Activated CD8-positive, alpha-beta T cell treated with anti-CD3 and anti-CD28 coated beads for 36 hours (primary cell): ENCODE measurements at regions not wholly inside any gene's neighbourhood (a gene's known extent, or its start where the extent isn't known, plus 50 kb on each side); places are given as distances from the start of the nearest gene placed in this dataset.

ENCODE experiments used
- ATAC-seq: fragments of 200-7000 bp; cut with Tn5 transposase; one replicate; pipeline ENCODE4 v1.10.0; 2021; ENCODE audit warnings: mild to moderate bottlenecking, moderate library complexity
- CTCF ChIA-PET: fragments of 350-600 bp; sonication (Branson Sonifier 250); formaldehyde crosslinking; loops from one replicate; lab custom pipeline; 2021; ENCODE audit warnings: antibody characterized with exemption; lab: Charles Lee
- POLR2A ChIA-PET: fragments of 350-600 bp; sonication (Branson Sonifier 250); formaldehyde crosslinking; loops from one replicate; lab custom pipeline; 2021; ENCODE audit warnings: antibody characterized with exemption; lab: Charles Lee
- DNase-seq: peaks from one replicate; pipeline ENCODE4 v3.0.0-alpha.2; 2020
- H3K27ac Mint-ChIP-seq: one replicate; pipeline ENCODE4 v1.8.0; 2021; ENCODE audit warnings: mild to moderate bottlenecking, mixed read lengths
- H3K27me3 Mint-ChIP-seq: one replicate; pipeline ENCODE4 v1.8.0; 2021; ENCODE audit warnings: mixed read lengths
- H3K36me3 Mint-ChIP-seq: one replicate; pipeline ENCODE4 v1.8.0; 2021; ENCODE audit warnings: low read depth, mixed read lengths
- H3K4me1 Mint-ChIP-seq: one replicate; pipeline ENCODE4 v1.8.0; 2021; ENCODE audit warnings: low read depth, mixed read lengths
- H3K4me3 Mint-ChIP-seq: one replicate; pipeline ENCODE4 v1.8.0; 2021; ENCODE audit warnings: mild to moderate bottlenecking, moderate library complexity, mixed read lengths
- H3K9me3 Mint-ChIP-seq: one replicate; pipeline ENCODE4 v1.8.0; 2021; ENCODE audit warnings: mixed read lengths
- intact Hi-C: fragments of 100-400 bp; cut with micrococcal nuclease; formaldehyde crosslinking; loops from one replicate; pipeline ENCODE4 v1.10.0; 2022
- TF ChIP-seq, protein P1 (sequence below): fragments of 200-600 bp; IDR thresholded peaks from one replicate; pipeline ENCODE4 v1.8.0; 2022; ENCODE audit warnings: antibody characterized with exemption, mild to moderate bottlenecking

DNA sequence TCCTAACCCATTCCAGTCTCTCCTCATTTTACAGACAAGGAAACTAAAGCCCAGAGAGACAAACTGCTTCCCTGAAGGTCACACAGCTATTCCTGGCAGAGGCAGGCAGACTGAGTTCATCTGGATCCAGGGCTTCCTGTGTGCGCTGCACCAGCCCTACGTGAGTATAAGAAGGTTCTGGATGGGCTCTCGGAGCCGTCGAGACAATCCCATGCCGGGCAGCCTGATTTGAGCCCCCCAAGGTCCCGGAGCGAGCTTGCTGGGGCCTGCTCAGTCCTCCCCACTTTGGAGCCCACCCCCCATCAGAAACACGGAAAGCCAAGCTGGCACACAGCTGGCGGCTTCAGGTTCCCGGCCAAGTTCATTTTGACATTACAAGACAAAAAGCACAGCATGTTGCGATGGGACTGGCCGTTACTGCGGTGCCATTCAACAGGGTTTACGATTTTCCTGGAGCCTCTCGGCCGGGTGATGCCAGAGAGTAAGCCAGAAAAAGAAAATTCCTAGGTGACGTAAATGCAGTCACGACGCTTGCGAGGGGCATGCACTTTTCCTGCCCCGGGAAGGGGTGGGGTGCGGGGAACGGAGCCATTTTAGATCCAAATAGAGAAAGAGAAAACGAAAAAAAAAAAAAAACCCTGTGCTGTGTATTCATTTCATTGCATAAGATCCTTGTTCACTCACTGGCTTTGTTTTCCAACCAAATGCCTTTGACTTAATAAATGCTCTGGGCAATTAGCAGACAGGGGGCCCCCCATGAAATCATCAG is 167.1 kb upstream of the FOXF1 start:
- CTCF ChIA-PET, result interaction anchor here (0.9 to 3.9 kb wide), 2 partner anchors 174 to 523 kb away, joined by 3 to 19 read pairs; no protein-coding TSS in a partner anchor
- intact Hi-C loops, result loop anchor here (5.0 kb wide), 1 partner anchor 174 kb away; no protein-coding TSS in a partner anchor
- H3K27ac Mint-ChIP-seq, result no peak overlapping the region
- H3K4me3 Mint-ChIP-seq, result no peak overlapping the region
- H3K4me1 Mint-ChIP-seq, result no peaks in the 10 kb centered on the region
- POLR2A ChIA-PET, result no interaction called here
- H3K9me3 Mint-ChIP-seq, result no peaks in the 10 kb centered on the region
- H3K36me3 Mint-ChIP-seq, result no peaks in the 10 kb centered on the region
- H3K27me3 Mint-ChIP-seq, result peaks cover 37% of the 10 kb centered on the region
- TF ChIP-seq, protein P1, sequence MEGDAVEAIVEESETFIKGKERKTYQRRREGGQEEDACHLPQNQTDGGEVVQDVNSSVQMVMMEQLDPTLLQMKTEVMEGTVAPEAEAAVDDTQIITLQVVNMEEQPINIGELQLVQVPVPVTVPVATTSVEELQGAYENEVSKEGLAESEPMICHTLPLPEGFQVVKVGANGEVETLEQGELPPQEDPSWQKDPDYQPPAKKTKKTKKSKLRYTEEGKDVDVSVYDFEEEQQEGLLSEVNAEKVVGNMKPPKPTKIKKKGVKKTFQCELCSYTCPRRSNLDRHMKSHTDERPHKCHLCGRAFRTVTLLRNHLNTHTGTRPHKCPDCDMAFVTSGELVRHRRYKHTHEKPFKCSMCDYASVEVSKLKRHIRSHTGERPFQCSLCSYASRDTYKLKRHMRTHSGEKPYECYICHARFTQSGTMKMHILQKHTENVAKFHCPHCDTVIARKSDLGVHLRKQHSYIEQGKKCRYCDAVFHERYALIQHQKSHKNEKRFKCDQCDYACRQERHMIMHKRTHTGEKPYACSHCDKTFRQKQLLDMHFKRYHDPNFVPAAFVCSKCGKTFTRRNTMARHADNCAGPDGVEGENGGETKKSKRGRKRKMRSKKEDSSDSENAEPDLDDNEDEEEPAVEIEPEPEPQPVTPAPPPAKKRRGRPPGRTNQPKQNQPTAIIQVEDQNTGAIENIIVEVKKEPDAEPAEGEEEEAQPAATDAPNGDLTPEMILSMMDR, result no peak
- no peak for DNase-seq
- no peak for ATAC-seq

DNA sequence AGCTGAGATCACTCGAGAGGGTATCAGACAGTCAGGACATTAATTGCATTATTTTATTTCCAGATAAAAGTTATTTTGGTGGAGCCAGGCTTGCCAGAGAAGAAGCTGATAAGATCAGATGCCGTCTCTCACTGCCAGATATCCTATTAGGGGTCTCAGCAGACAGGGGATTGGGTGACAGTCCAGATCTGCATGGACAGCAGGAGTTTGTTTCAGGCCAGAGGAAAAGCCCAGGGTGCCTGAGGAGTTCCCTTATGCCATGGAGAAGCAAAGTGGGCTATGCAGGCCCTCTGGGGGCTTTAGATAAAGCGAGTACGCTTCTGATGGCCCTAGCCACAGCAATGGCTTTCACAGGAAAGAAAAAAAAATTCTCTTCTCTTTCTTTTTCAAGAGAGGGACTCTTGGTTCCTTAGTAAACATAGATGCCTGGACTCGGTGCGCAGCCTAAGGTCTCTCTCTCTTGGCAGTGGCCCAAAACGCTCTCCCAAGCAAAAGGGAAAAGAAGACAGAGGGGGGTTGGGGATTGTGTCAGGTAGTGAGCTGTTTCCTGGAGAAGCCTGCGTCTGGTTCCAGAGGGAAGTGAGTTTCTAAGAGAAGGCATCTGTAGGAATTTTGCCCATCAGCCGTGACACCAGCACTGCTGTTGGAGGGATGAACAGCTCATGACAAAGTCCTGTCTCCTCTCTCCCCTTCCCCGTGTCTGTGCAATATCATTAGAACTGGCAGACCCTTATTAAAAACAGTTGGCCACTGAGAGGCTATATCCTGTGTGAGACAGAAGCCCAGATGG is 166.3 kb upstream of the FOXF1 start:
- POLR2A ChIA-PET, result no interaction called here
- no peaks in the 10 kb centered on the region for H3K4me1 Mint-ChIP-seq
- ATAC-seq, result no peak
- CTCF ChIA-PET, result interaction anchor here (3.9 kb wide), 1 partner anchor 174 kb away, joined by 19 read pairs; no protein-coding TSS in a partner anchor
- no peak overlapping the region for H3K27ac Mint-ChIP-seq
- no peak overlapping the region for H3K4me3 Mint-ChIP-seq
- TF ChIP-seq, protein P1, result no peak
- H3K9me3 Mint-ChIP-seq, result no peaks in the 10 kb centered on the region
- H3K36me3 Mint-ChIP-seq, result no peaks in the 10 kb centered on the region
- intact Hi-C loops, result loop anchor here (5.0 kb wide), 1 partner anchor 173 kb away; no protein-coding TSS in a partner anchor
- DNase-seq, result no peak
- H3K27me3 Mint-ChIP-seq, result peaks cover 37% of the 10 kb centered on the region

DNA sequence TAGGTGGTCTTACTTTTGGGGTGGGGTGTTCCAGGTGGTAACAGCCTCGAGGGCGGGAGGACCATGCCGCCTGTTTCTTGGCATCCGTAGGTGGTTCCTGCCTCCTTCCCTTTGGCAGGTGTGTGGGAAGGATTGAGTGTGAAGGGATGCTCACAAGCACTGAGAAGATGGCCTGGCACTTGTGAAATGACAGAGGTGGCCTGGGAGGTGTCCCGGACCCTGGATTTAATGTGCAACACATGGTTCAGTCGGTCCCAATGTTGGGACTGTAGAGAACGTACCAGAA is 165.8 kb upstream of the FOXF1 start:
- Mint-ChIP-seq H3K4me3 (no peak overlapping the region), H3K4me1 (no peaks in the 10 kb centered on the region), H3K36me3 (no peaks in the 10 kb centered on the region), H3K27ac (no peak overlapping the region), H3K27me3 (peaks cover 40% of the 10 kb centered on the region), H3K9me3 (no peaks in the 10 kb centered on the region)
- TF ChIP-seq, protein P1, result no peak
- ATAC-seq, result no peak
- POLR2A ChIA-PET, result no interaction called here
- DNase-seq, result no peak
- intact Hi-C loops, result loop anchor here (5.0 kb wide), 1 partner anchor 173 kb away; no protein-coding TSS in a partner anchor
- CTCF ChIA-PET, result no interaction called here

DNA sequence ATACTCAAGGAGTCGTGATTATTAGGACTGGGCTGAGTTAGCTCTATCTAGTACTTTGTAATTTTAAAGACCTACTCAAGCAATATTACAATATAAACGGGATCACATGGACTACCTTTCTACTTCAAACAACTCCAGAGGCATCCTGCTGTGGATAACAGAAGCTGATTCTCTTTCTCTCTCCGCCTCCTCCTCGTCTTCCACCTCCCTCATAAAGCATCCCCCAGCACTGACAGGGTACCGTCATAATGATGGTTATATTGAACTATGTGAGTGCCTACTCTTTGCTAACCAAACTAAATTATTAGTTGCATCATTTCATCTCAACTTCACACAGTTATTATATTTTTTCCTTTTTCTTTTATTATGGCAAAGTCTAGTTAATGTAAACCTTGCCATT is 165.4 kb upstream of the FOXF1 start:
- Mint-ChIP-seq H3K36me3 (no peaks in the 10 kb centered on the region), H3K4me1 (no peaks in the 10 kb centered on the region), H3K9me3 (no peaks in the 10 kb centered on the region), H3K27me3 (peaks cover 43% of the 10 kb centered on the region), H3K27ac (no peak overlapping the region), H3K4me3 (no peak overlapping the region)
- TF ChIP-seq, protein P1, result no peak
- no peak for DNase-seq
- intact Hi-C loops, result loop anchor here (5.0 kb wide), 1 partner anchor 172 kb away; no protein-coding TSS in a partner anchor
- ATAC-seq, result no peak
- ChIA-PET CTCF (no interaction called here), POLR2A (no interaction called here)

DNA sequence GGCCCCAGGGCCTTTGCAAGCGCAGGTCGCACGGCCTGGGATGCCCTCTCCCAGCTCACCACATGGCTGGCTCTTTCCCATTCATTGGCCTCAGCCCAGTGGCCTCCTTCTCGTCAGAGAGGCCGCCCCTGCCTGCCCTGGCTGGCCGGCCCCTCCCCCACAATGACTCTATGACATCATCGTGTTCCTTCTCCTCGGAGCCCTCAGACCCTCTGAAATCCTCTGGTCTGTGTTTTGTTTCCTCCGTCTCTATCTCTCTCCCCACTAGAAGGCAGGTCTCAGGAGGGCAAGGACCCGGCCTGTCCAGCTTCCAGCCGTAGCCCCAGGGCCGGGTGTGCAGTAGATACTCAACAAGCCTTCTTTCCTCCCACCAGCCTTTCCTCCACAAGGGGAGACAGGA is 164.8 kb upstream of the FOXF1 start:
- CTCF ChIA-PET, result no interaction called here
- DNase-seq (no peak), ATAC-seq (no peak)
- no peaks in the 10 kb centered on the region for H3K4me1 Mint-ChIP-seq
- no peaks in the 10 kb centered on the region for H3K9me3 Mint-ChIP-seq
- no peak overlapping the region for H3K4me3 Mint-ChIP-seq
- TF ChIP-seq, protein P1, result no peak
- H3K27me3 Mint-ChIP-seq, result peaks cover 40% of the 10 kb centered on the region
- no peak overlapping the region for H3K27ac Mint-ChIP-seq
- intact Hi-C loops, result no loop called here
- POLR2A ChIA-PET, result interaction anchor here (0.5 to 0.6 kb wide), 2 partner anchors 17 to 91 kb away, joined by 3 read pairs; no protein-coding TSS in a partner anchor
- no peaks in the 10 kb centered on the region for H3K36me3 Mint-ChIP-seq
